ENCODE measurements at regions not wholly inside any gene's neighbourhood (a gene's known extent, or its start where the extent isn't known, plus 50 kb on each side); places are given as distances from the start of the nearest gene placed in this dataset.

- Histone ChIP-seq H3K9ac (ENCODE audit: low read length in 5 of 5) (no peak overlapping the region), H3K27ac (ENCODE audit: low read depth, low read length) (no peak overlapping the region), H3K9me3 (ENCODE audit: control insufficient read depth in 5 of 5, low read length in 5 of 5) (no peaks in the 10 kb centered on the region)
Observed at GRCh38 chr4:110988722-110989121, 365.8 kb upstream of the PITX2 start.

DNA sequence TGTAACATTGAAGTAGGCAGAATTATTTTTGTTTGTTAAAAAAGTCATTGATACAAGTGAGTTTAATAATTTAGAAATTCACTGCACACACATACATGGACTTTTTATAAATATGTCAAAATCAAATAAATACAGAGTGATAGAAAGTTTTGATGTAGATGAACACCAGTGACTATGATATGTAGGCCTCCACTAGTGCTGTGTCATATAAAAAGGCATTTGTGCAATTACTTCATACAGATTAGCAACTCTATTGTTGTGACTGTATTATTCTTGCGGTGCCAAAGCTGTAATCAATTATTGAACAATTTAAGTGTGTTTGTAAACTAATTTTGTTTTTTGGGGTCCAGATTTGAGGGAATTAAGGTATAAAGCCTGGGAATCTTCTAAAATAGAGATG is 366.2 kb upstream of the PITX2 start:
- H3K9me3 ChIP-seq (ENCODE audit: control insufficient read depth in 5 of 5, low read length in 5 of 5), result no peaks in the 10 kb centered on the region
- no peaks in the 10 kb centered on the region for H3K4me1 ChIP-seq (ENCODE audit: control insufficient read depth in 5 of 5, insufficient read depth in 5 of 5, low read length in 5 of 5)
- H3K9ac ChIP-seq (ENCODE audit: low read length in 5 of 5), result no peak overlapping the region
- H3K36me3 ChIP-seq (ENCODE audit: control insufficient read depth in 5 of 5, insufficient read depth in 5 of 5, low read length in 5 of 5), result no peaks in the 10 kb centered on the region
- H3K4me3 ChIP-seq (ENCODE audit: low read depth in 1 of 5, low read length in 5 of 5), result no peak overlapping the region
- H3K27me3 ChIP-seq (ENCODE audit: control insufficient read depth in 5 of 5, insufficient read depth in 4 of 5, low read length in 5 of 5), result no peaks in the 10 kb centered on the region
- H3K27ac ChIP-seq (ENCODE audit: low read depth, low read length), result no peak overlapping the region

More at GRCh38 chr4:110988722-110989121, 365.8 kb upstream of the PITX2 start:
- Histone ChIP-seq H3K4me3 (ENCODE audit: low read depth in 1 of 5, low read length in 5 of 5) (no peak overlapping the region), H3K27me3 (ENCODE audit: control insufficient read depth in 5 of 5, insufficient read depth in 4 of 5, low read length in 5 of 5) (no peaks in the 10 kb centered on the region), H3K4me1 (ENCODE audit: control insufficient read depth in 5 of 5, insufficient read depth in 5 of 5, low read length in 5 of 5) (no peaks in the 10 kb centered on the region), H3K36me3 (ENCODE audit: control insufficient read depth in 5 of 5, insufficient read depth in 5 of 5, low read length in 5 of 5) (no peaks in the 10 kb centered on the region)

- no peaks in the 10 kb centered on the region for H3K9me3 ChIP-seq (ENCODE audit: control insufficient read depth in 5 of 5, low read length in 5 of 5)
- no peak overlapping the region for H3K9ac ChIP-seq (ENCODE audit: low read length in 5 of 5)
- no peaks in the 10 kb centered on the region for H3K36me3 ChIP-seq (ENCODE audit: control insufficient read depth in 5 of 5, insufficient read depth in 5 of 5, low read length in 5 of 5)
- no peaks in the 10 kb centered on the region for H3K27me3 ChIP-seq (ENCODE audit: control insufficient read depth in 5 of 5, insufficient read depth in 4 of 5, low read length in 5 of 5)
- H3K27ac ChIP-seq (ENCODE audit: low read depth, low read length), result no peak overlapping the region
- no peak overlapping the region for H3K4me3 ChIP-seq (ENCODE audit: low read depth in 1 of 5, low read length in 5 of 5)
- H3K4me1 ChIP-seq (ENCODE audit: control insufficient read depth in 5 of 5, insufficient read depth in 5 of 5, low read length in 5 of 5), result peaks cover 0 to 8% (median 0%) of the 10 kb centered on the region in 5 donors
Observed at GRCh38 chr4:110994781-110995180, 371.9 kb upstream of the PITX2 start.

DNA sequence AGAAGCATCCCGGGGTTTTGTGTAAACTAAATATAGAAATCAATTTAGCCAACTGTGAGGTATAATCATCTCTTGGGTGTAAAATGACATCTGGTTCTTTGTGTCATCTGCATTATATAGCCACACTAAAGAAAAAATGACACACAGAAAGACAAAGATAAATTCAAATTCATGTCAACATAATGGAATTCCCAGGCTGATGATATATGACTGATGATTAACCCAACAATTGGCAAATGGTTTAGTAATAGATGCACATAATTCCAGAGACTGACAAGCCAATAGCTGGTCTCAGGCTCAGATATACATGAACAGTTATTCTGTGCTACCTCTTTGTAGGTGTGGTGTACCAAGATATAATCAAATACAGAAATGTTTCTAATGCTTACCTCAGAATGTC is 375.4 kb upstream of the PITX2 start:
- Histone ChIP-seq H3K36me3 (ENCODE audit: control insufficient read depth in 5 of 5, insufficient read depth in 5 of 5, low read length in 5 of 5) (no peaks in the 10 kb centered on the region), H3K4me3 (ENCODE audit: low read depth in 1 of 5, low read length in 5 of 5) (no peak overlapping the region), H3K27me3 (ENCODE audit: control insufficient read depth in 5 of 5, insufficient read depth in 4 of 5, low read length in 5 of 5) (no peaks in the 10 kb centered on the region), H3K4me1 (ENCODE audit: control insufficient read depth in 5 of 5, insufficient read depth in 5 of 5, low read length in 5 of 5) (peaks cover 0 to 8% (median 0%) of the 10 kb centered on the region in 5 donors), H3K9ac (ENCODE audit: low read length in 5 of 5) (no peak overlapping the region), H3K27ac (ENCODE audit: low read depth, low read length) (no peak overlapping the region), H3K9me3 (ENCODE audit: control insufficient read depth in 5 of 5, low read length in 5 of 5) (no peaks in the 10 kb centered on the region)

GRCh38 chr4:111011458-111011857 is 388.6 kb upstream of the PITX2 start:
- H3K4me1 ChIP-seq (ENCODE audit: control insufficient read depth in 5 of 5, insufficient read depth in 5 of 5, low read length in 5 of 5), result no peaks in the 10 kb centered on the region
- H3K27me3 ChIP-seq (ENCODE audit: control insufficient read depth in 5 of 5, insufficient read depth in 4 of 5, low read length in 5 of 5), result no peaks in the 10 kb centered on the region
- no peak overlapping the region for H3K4me3 ChIP-seq (ENCODE audit: low read depth in 1 of 5, low read length in 5 of 5)
- H3K27ac ChIP-seq (ENCODE audit: low read depth, low read length), result no peak overlapping the region
- no peak overlapping the region for H3K9ac ChIP-seq (ENCODE audit: low read length in 5 of 5)
- H3K9me3 ChIP-seq (ENCODE audit: control insufficient read depth in 5 of 5, low read length in 5 of 5), result no peaks in the 10 kb centered on the region
- H3K36me3 ChIP-seq (ENCODE audit: control insufficient read depth in 5 of 5, insufficient read depth in 5 of 5, low read length in 5 of 5), result no peaks in the 10 kb centered on the region

DNA sequence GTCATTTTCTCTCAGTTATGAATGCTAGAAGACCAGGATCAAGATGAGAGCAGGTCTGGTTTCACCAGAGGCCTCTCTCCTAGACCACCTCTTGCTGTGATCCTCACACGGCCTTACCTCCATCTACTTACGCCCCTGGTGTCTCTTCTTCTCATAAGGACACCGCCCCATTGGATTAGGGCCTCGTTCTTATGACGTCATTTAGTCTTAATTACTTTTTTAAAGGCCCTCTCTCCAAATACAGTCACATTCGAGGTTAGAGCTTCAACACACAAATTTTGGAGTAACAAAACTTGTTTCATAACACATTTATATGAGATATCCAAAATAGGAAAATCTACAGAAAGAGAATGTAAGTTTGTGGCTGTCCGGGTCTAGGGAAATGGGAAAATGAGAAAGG is 391.0 kb upstream of the PITX2 start:
- no peak overlapping the region for H3K9ac ChIP-seq (ENCODE audit: low read length in 5 of 5)
- H3K27ac ChIP-seq (ENCODE audit: low read depth, low read length), result no peak overlapping the region
- no peaks in the 10 kb centered on the region for H3K36me3 ChIP-seq (ENCODE audit: control insufficient read depth in 5 of 5, insufficient read depth in 5 of 5, low read length in 5 of 5)
- no peaks in the 10 kb centered on the region for H3K27me3 ChIP-seq (ENCODE audit: control insufficient read depth in 5 of 5, insufficient read depth in 4 of 5, low read length in 5 of 5)
- no peaks in the 10 kb centered on the region for H3K4me1 ChIP-seq (ENCODE audit: control insufficient read depth in 5 of 5, insufficient read depth in 5 of 5, low read length in 5 of 5)
- no peak overlapping the region for H3K4me3 ChIP-seq (ENCODE audit: low read depth in 1 of 5, low read length in 5 of 5)
- H3K9me3 ChIP-seq (ENCODE audit: control insufficient read depth in 5 of 5, low read length in 5 of 5), result no peaks in the 10 kb centered on the region

DNA sequence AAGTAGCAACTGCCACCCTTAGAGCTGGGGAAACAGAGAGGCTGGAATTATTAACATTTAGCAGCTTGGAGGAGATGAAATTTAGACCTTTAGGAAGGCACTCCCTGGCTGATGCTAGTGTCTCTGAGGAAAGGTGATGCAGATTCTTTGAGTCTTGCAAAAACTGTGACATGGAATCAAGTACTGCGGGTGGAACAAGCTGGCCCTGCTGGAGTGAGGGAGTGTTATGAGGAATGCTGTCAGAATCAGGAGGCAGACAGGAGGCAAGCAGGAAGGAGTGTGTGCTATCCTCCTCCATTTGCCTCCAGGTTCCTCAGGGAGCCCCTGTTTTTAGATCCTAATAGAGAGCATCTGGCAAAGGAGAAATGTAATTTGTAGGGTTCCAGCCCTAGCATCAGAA is 391.7 kb upstream of the PITX2 start:
- Histone ChIP-seq H3K9ac (ENCODE audit: low read length in 5 of 5) (no peak overlapping the region), H3K9me3 (ENCODE audit: control insufficient read depth in 5 of 5, low read length in 5 of 5) (no peaks in the 10 kb centered on the region), H3K27ac (ENCODE audit: low read depth, low read length) (no peak overlapping the region), H3K27me3 (ENCODE audit: control insufficient read depth in 5 of 5, insufficient read depth in 4 of 5, low read length in 5 of 5) (no peaks in the 10 kb centered on the region), H3K4me1 (ENCODE audit: control insufficient read depth in 5 of 5, insufficient read depth in 5 of 5, low read length in 5 of 5) (no peaks in the 10 kb centered on the region), H3K4me3 (ENCODE audit: low read depth in 1 of 5, low read length in 5 of 5) (no peak overlapping the region), H3K36me3 (ENCODE audit: control insufficient read depth in 5 of 5, insufficient read depth in 5 of 5, low read length in 5 of 5) (no peaks in the 10 kb centered on the region)

DNA sequence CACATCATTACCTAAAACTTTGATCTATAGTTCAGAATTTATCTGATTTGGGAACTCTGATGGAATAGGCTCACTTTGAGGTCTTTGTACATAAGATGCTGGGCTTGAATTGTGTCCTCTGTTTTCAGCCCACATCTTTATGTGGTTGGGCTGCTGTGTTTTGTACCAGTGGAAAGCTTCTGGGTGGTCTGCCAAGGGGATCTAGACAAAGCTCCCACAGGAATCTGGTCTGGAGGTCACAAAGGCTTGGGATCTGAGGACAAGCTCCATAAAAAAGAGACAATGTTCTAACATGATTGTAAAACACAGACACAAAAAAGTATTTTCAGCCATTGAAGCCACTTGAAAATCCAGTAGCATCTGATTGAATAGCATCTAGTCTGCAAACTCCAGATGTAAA is 393.5 kb upstream of the PITX2 start:
- Histone ChIP-seq H3K27me3 (ENCODE audit: control insufficient read depth in 5 of 5, insufficient read depth in 4 of 5, low read length in 5 of 5) (no peaks in the 10 kb centered on the region), H3K4me1 (ENCODE audit: control insufficient read depth in 5 of 5, insufficient read depth in 5 of 5, low read length in 5 of 5) (no peaks in the 10 kb centered on the region), H3K9me3 (ENCODE audit: control insufficient read depth in 5 of 5, low read length in 5 of 5) (no peaks in the 10 kb centered on the region), H3K27ac (ENCODE audit: low read depth, low read length) (no peak overlapping the region), H3K4me3 (ENCODE audit: low read depth in 1 of 5, low read length in 5 of 5) (no peak overlapping the region), H3K9ac (ENCODE audit: low read length in 5 of 5) (no peak overlapping the region), H3K36me3 (ENCODE audit: control insufficient read depth in 5 of 5, insufficient read depth in 5 of 5, low read length in 5 of 5) (no peaks in the 10 kb centered on the region)

DNA sequence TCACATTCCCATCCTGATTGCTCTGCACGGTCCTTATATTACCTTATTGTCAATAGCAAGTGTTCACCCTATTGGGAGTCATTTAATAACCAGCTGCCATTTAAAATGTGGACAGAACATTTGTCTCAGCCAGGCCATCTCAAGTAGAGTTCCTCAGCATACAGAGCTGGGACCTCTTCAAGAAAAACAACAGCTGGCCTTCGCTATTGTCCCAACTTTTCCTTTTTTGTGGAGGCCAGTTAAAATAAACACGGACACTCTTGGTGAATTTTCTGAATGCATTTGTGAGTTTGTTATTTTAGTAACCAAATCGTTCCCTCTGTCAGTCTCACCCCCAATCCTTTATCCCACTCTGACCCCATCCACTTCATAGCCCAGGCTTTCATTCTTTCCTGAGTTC is 395.3 kb upstream of the PITX2 start:
- Histone ChIP-seq H3K4me1 (ENCODE audit: control insufficient read depth in 5 of 5, insufficient read depth in 5 of 5, low read length in 5 of 5) (no peaks in the 10 kb centered on the region), H3K9me3 (ENCODE audit: control insufficient read depth in 5 of 5, low read length in 5 of 5) (no peaks in the 10 kb centered on the region)

GRCh38 chr4:111020476-111020875 is 397.6 kb upstream of the PITX2 start:
- Histone ChIP-seq H3K27me3 (ENCODE audit: control insufficient read depth in 5 of 5, insufficient read depth in 4 of 5, low read length in 5 of 5) (no peaks in the 10 kb centered on the region), H3K4me1 (ENCODE audit: control insufficient read depth in 5 of 5, insufficient read depth in 5 of 5, low read length in 5 of 5) (no peaks in the 10 kb centered on the region), H3K36me3 (ENCODE audit: control insufficient read depth in 5 of 5, insufficient read depth in 5 of 5, low read length in 5 of 5) (no peaks in the 10 kb centered on the region), H3K9me3 (ENCODE audit: control insufficient read depth in 5 of 5, low read length in 5 of 5) (no peaks in the 10 kb centered on the region), H3K27ac (ENCODE audit: low read depth, low read length) (no peak overlapping the region), H3K9ac (ENCODE audit: low read length in 5 of 5) (no peak overlapping the region), H3K4me3 (ENCODE audit: low read depth in 1 of 5, low read length in 5 of 5) (no peak overlapping the region)

More for the DNA sequence above, 395.3 kb upstream of the PITX2 start:
- no peak overlapping the region for H3K9ac ChIP-seq (ENCODE audit: low read length in 5 of 5)
- H3K36me3 ChIP-seq (ENCODE audit: control insufficient read depth in 5 of 5, insufficient read depth in 5 of 5, low read length in 5 of 5), result no peaks in the 10 kb centered on the region
- H3K4me3 ChIP-seq (ENCODE audit: low read depth in 1 of 5, low read length in 5 of 5), result no peak overlapping the region
- H3K27ac ChIP-seq (ENCODE audit: low read depth, low read length), result no peak overlapping the region
- no peaks in the 10 kb centered on the region for H3K27me3 ChIP-seq (ENCODE audit: control insufficient read depth in 5 of 5, insufficient read depth in 4 of 5, low read length in 5 of 5)

DNA sequence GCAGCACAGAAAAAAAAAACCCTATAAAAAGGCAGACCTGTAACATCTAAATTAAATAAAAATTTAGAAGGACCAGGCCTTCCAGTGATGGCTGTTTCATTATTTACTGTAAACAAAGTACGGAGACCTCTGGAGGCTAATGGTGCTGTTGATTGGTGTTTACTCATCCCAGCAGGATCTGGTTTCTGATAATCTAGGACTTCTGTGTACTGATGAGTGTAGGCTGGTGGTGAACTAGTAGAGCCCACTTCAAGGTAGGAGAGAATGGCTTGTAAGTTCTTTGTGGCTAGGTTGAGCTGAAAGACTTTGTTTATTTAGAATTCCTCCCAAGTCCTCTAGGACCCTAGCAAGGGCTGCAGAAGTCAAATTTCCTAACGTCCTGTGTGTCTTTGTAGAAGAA is 398.1 kb upstream of the PITX2 start:
- Histone ChIP-seq H3K36me3 (ENCODE audit: control insufficient read depth in 5 of 5, insufficient read depth in 5 of 5, low read length in 5 of 5) (no peaks in the 10 kb centered on the region), H3K4me3 (ENCODE audit: low read depth in 1 of 5, low read length in 5 of 5) (no peak overlapping the region), H3K27ac (ENCODE audit: low read depth, low read length) (no peak overlapping the region), H3K9ac (ENCODE audit: low read length in 5 of 5) (no peak overlapping the region), H3K4me1 (ENCODE audit: control insufficient read depth in 5 of 5, insufficient read depth in 5 of 5, low read length in 5 of 5) (no peaks in the 10 kb centered on the region), H3K9me3 (ENCODE audit: control insufficient read depth in 5 of 5, low read length in 5 of 5) (no peaks in the 10 kb centered on the region), H3K27me3 (ENCODE audit: control insufficient read depth in 5 of 5, insufficient read depth in 4 of 5, low read length in 5 of 5) (no peaks in the 10 kb centered on the region)

All from subcutaneous abdominal adipose tissue (tissue), 5 donors.